CD4-positive, alpha-beta T cell treated with Interleukin-4 for 1 hour (primary cell): ENCODE measurements at regions not wholly inside any gene's neighbourhood (a gene's known extent, or its start where the extent isn't known, plus 50 kb on each side); places are given as distances from the start of the nearest gene placed in this dataset.
"Not testable (repeated sequence)": the region's sequence is repeated elsewhere in the genome, so short reads cannot be mapped to it uniquely, and the experiment has no call there.

ENCODE experiments used
- DNase-seq, 2 donors: peaks; one replicate each; pipeline ENCODE4 v3.0.0-alpha.2; 2020 to 2022

- no peak for DNase-seq
Observed at GRCh38 chr1:187928696-187929095, 1099.9 kb downstream of the PLA2G4A start.

- DNase-seq = no peak
Observed at GRCh38 chr1:187931776-187932175, 1103.0 kb downstream of the PLA2G4A start.

- no peak for DNase-seq
Observed at GRCh38 chr1:187933562-187934419, 1105.0 kb downstream of the PLA2G4A start.

GRCh38 chr1:187936667-187937066 is 1107.9 kb downstream of the PLA2G4A start:
- DNase-seq = no peak

GRCh38 chr1:187938092-187938491 is 1109.3 kb downstream of the PLA2G4A start:
- no peak for DNase-seq

GRCh38 chr1:187942986-187943385 is 1114.2 kb downstream of the PLA2G4A start:
- no peak for DNase-seq

GRCh38 chr1:187943606-187944403 is 1115.1 kb downstream of the PLA2G4A start:
- DNase-seq = no peak

GRCh38 chr1:187946661-187947060 is 1117.9 kb downstream of the PLA2G4A start:
- not testable (repeated sequence) for DNase-seq

- no peak for DNase-seq
Observed at GRCh38 chr1:187947359-187947758, 1118.6 kb downstream of the PLA2G4A start.

GRCh38 chr1:187948170-187948794 is 1119.5 kb downstream of the PLA2G4A start:
- no peak for DNase-seq

GRCh38 chr1:187949567-187949966 is 1120.8 kb downstream of the PLA2G4A start:
- no peak for DNase-seq

GRCh38 chr1:187951817-187952216 is 1123.1 kb downstream of the PLA2G4A start:
- no peak for DNase-seq

GRCh38 chr1:187952446-187952845 is 1123.7 kb downstream of the PLA2G4A start:
- no peak for DNase-seq

GRCh38 chr1:187956975-187957374 is 1128.2 kb downstream of the PLA2G4A start:
- no peak for DNase-seq

GRCh38 chr1:187958207-187958606 is 1129.5 kb downstream of the PLA2G4A start:
- no peak for DNase-seq

- DNase-seq = no peak
Observed at GRCh38 chr1:187959062-187959461, 1130.3 kb downstream of the PLA2G4A start.

- no peak for DNase-seq
Observed at GRCh38 chr1:187960125-187960638, 1131.4 kb downstream of the PLA2G4A start.

- no peak for DNase-seq
Observed at GRCh38 chr1:187961895-187962294, 1133.1 kb downstream of the PLA2G4A start.

- no peak for DNase-seq
Observed at GRCh38 chr1:187971851-187972250, 1143.1 kb downstream of the PLA2G4A start.

GRCh38 chr1:187977298-187977697 is 1148.5 kb downstream of the PLA2G4A start:
- no peak for DNase-seq

- DNase-seq = no peak
Observed at GRCh38 chr1:187985145-187985896, 1156.6 kb downstream of the PLA2G4A start.

- no peak for DNase-seq
Observed at GRCh38 chr1:187985897-187986654, 1157.3 kb downstream of the PLA2G4A start.
